ENCODE measurements at regions not wholly inside any gene's neighbourhood (a gene's known extent, or its start where the extent isn't known, plus 50 kb on each side); places are given as distances from the start of the nearest gene placed in this dataset.

DNA sequence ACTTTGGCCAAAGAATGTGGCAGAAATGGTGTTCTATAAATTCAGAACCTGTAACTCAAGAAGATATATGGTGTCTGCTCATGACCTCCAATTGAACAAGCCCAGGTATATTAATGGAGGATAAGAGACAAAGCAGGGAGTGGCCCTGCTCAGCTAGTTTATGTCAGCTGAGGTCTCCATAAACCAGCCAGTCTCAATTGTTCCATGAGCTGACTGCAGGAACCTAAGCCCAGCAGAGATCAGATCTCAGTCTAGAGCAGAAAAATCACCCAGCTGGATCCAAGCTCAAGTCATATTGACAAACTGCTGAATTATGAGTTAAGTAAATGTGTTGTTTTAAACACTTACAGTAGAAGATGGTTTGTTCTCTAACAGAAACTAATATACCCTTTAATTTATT lies 105.5 kb upstream of the SGCE start:
- no peak for ATAC-seq
- no peaks in the 10 kb centered on the region for H3K27me3 ChIP-seq (ENCODE audit: insufficient read depth, low read length)
- no peak for DNase-seq (ENCODE audit: low read depth, low spot score)
- H3K9me3 ChIP-seq (ENCODE audit: control insufficient read depth in 1 of 2, insufficient read depth in 1 of 2, low read depth in 1 of 2, low read length in 2 of 2) = no peaks in the 10 kb centered on the region
- CTCF ChIA-PET = interaction anchor here (1.0 kb wide), 1 partner anchor 486 kb away, joined by 3 read pairs; no protein-coding TSS in a partner anchor
- POLR2A ChIA-PET = no interaction called here
- intact Hi-C loops (cut with micrococcal nuclease) = no loop called here
- H3K4me3 ChIP-seq (replicated peaks in 1 of 2; ENCODE audit: low read depth in 1 of 2, low read length in 2 of 2) = no peak overlapping the region
- no peak overlapping the region for H3K9ac ChIP-seq (ENCODE audit: low read length)
- no peaks in the 10 kb centered on the region for H4K20me1 ChIP-seq (ENCODE audit: insufficient read depth)
- H3K9me2 ChIP-seq (ENCODE audit: insufficient read depth) = no peaks in the 10 kb centered on the region
- no peaks in the 10 kb centered on the region for H3K36me3 ChIP-seq (ENCODE audit: control insufficient read depth in 1 of 2, insufficient read depth in 2 of 2, low read length in 2 of 2)
- no peaks in the 10 kb centered on the region for H3K79me2 ChIP-seq (ENCODE audit: insufficient read depth, low read length)
- BruUV-seq (replicated peaks) = no TSS peak
- no peak for TF ChIP-seq RAD21 (IDR thresholded peaks at IDR 0.05; ENCODE audit: low read depth)
- TF ChIP-seq, protein P1, sequence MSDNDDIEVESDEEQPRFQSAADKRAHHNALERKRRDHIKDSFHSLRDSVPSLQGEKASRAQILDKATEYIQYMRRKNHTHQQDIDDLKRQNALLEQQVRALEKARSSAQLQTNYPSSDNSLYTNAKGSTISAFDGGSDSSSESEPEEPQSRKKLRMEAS (IDR thresholded peaks at IDR 0.05) = no peak
- TF ChIP-seq SP1 (IDR thresholded peaks at IDR 0.05; ENCODE audit: low read depth) = no peak
- TF ChIP-seq, protein P2, sequence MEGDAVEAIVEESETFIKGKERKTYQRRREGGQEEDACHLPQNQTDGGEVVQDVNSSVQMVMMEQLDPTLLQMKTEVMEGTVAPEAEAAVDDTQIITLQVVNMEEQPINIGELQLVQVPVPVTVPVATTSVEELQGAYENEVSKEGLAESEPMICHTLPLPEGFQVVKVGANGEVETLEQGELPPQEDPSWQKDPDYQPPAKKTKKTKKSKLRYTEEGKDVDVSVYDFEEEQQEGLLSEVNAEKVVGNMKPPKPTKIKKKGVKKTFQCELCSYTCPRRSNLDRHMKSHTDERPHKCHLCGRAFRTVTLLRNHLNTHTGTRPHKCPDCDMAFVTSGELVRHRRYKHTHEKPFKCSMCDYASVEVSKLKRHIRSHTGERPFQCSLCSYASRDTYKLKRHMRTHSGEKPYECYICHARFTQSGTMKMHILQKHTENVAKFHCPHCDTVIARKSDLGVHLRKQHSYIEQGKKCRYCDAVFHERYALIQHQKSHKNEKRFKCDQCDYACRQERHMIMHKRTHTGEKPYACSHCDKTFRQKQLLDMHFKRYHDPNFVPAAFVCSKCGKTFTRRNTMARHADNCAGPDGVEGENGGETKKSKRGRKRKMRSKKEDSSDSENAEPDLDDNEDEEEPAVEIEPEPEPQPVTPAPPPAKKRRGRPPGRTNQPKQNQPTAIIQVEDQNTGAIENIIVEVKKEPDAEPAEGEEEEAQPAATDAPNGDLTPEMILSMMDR (IDR thresholded peaks at IDR 0.05 in 2 of 3, conservative IDR thresholded peaks at IDR 0.05 in 1 of 3; ENCODE audit: borderline replicate concordance in 1 of 3, insufficient read depth in 1 of 3, low read depth in 2 of 3, low read length in 2 of 3) = no peak
- no peak for TF ChIP-seq ZNF274 (IDR thresholded peaks at IDR 0.05; ENCODE audit: low read depth, low read length)
- TF ChIP-seq SIN3A (IDR thresholded peaks at IDR 0.05; ENCODE audit: low read depth) = no peak
- TF ChIP-seq POLR2A (IDR thresholded peaks at IDR 0.05; ENCODE audit: borderline replicate concordance, extremely low read depth, insufficient read depth, insufficient read length) = no peak
- TF ChIP-seq CEBPB (IDR thresholded peaks at IDR 0.05; ENCODE audit: low read depth) = no peak
- TF ChIP-seq ELF1 (IDR thresholded peaks at IDR 0.05; ENCODE audit: borderline replicate concordance, low read depth) = no peak
- no peak overlapping the region for H3K4me2 ChIP-seq (ENCODE audit: low read length)
- H3K27ac ChIP-seq (ENCODE audit: low read depth, low read length) = no peak overlapping the region
- RAD21 ChIA-PET (ENCODE audit: low non-redundant PET in 1 of 2, low total read pairs in 2 of 2, uncharacterized antibody in 2 of 2, unreplicated experiment in 2 of 2) = no interaction called here
- H2AFZ ChIP-seq (ENCODE audit: low read depth, low read length, poor library complexity, severe bottlenecking) = peak overlapping the region; percentile 12
- H3K4me1 ChIP-seq (ENCODE audit: control insufficient read depth in 1 of 2, insufficient read depth in 2 of 2, low read length in 2 of 2) = no peaks in the 10 kb centered on the region

DNA sequence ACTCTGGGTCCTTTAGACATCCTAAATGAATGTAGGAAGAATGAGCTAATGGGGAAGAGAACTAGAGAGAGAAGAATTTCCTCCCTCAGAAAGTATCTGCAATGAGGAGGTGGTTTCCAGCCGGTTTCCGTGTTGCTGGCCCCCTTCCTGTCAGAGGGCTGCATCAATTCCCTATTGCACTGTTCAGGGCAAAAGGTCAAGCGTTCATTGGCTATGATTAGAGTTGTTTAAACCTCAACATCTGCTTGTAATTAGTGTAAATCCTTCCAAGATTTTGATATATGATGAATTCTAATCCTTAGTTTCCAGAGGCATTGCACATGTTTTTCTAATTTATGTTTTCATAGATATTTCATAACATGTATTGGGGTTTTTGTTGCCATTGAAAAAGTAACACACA lies 107.3 kb upstream of the SGCE start:
- Histone ChIP-seq H3K79me2 (ENCODE audit: insufficient read depth, low read length) (no peaks in the 10 kb centered on the region), H3K9me2 (ENCODE audit: insufficient read depth) (no peaks in the 10 kb centered on the region), H3K9me3 (ENCODE audit: control insufficient read depth in 1 of 2, insufficient read depth in 1 of 2, low read depth in 1 of 2, low read length in 2 of 2) (no peaks in the 10 kb centered on the region), H3K27ac (ENCODE audit: low read depth, low read length) (no peak overlapping the region), H3K4me3 (replicated peaks in 1 of 2; ENCODE audit: low read depth in 1 of 2, low read length in 2 of 2) (no peak overlapping the region), H4K20me1 (ENCODE audit: insufficient read depth) (no peaks in the 10 kb centered on the region), H2AFZ (ENCODE audit: low read depth, low read length, poor library complexity, severe bottlenecking) (no peak overlapping the region), H3K4me2 (ENCODE audit: low read length) (no peak overlapping the region), H3K4me1 (ENCODE audit: control insufficient read depth in 1 of 2, insufficient read depth in 2 of 2, low read length in 2 of 2) (no peaks in the 10 kb centered on the region), H3K27me3 (ENCODE audit: insufficient read depth, low read length) (no peaks in the 10 kb centered on the region), H3K9ac (ENCODE audit: low read length) (no peak overlapping the region), H3K36me3 (ENCODE audit: control insufficient read depth in 1 of 2, insufficient read depth in 2 of 2, low read length in 2 of 2) (no peaks in the 10 kb centered on the region)
- DNase-seq (ENCODE audit: low read depth, low spot score) (no peak), ATAC-seq (no peak)
- RAD21 ChIA-PET (ENCODE audit: low non-redundant PET in 1 of 2, low total read pairs in 2 of 2, uncharacterized antibody in 2 of 2, unreplicated experiment in 2 of 2) = no interaction called here
- CTCF ChIA-PET = no interaction called here
- intact Hi-C loops (cut with micrococcal nuclease) = no loop called here
- BruUV-seq (replicated peaks) = no TSS peak
- POLR2A ChIA-PET = no interaction called here
- TF ChIP-seq, protein P3, sequence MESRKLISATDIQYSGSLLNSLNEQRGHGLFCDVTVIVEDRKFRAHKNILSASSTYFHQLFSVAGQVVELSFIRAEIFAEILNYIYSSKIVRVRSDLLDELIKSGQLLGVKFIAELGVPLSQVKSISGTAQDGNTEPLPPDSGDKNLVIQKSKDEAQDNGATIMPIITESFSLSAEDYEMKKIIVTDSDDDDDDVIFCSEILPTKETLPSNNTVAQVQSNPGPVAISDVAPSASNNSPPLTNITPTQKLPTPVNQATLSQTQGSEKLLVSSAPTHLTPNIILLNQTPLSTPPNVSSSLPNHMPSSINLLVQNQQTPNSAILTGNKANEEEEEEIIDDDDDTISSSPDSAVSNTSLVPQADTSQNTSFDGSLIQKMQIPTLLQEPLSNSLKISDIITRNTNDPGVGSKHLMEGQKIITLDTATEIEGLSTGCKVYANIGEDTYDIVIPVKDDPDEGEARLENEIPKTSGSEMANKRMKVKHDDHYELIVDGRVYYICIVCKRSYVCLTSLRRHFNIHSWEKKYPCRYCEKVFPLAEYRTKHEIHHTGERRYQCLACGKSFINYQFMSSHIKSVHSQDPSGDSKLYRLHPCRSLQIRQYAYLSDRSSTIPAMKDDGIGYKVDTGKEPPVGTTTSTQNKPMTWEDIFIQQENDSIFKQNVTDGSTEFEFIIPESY (IDR thresholded peaks at IDR 0.05; ENCODE audit: extremely low read depth, insufficient replicate concordance, low read length) = no peak
- TF ChIP-seq, protein P4, sequence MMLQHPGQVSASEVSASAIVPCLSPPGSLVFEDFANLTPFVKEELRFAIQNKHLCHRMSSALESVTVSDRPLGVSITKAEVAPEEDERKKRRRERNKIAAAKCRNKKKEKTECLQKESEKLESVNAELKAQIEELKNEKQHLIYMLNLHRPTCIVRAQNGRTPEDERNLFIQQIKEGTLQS (IDR thresholded peaks at IDR 0.05) = no peak
- no peak for TF ChIP-seq SRF (IDR thresholded peaks at IDR 0.05; ENCODE audit: low read depth)
- no peak for TF ChIP-seq RAD21 (IDR thresholded peaks at IDR 0.05; ENCODE audit: low read depth)
- no peak for TF ChIP-seq EZH2 (IDR thresholded peaks at IDR 0.05)
- TF ChIP-seq, protein P5, sequence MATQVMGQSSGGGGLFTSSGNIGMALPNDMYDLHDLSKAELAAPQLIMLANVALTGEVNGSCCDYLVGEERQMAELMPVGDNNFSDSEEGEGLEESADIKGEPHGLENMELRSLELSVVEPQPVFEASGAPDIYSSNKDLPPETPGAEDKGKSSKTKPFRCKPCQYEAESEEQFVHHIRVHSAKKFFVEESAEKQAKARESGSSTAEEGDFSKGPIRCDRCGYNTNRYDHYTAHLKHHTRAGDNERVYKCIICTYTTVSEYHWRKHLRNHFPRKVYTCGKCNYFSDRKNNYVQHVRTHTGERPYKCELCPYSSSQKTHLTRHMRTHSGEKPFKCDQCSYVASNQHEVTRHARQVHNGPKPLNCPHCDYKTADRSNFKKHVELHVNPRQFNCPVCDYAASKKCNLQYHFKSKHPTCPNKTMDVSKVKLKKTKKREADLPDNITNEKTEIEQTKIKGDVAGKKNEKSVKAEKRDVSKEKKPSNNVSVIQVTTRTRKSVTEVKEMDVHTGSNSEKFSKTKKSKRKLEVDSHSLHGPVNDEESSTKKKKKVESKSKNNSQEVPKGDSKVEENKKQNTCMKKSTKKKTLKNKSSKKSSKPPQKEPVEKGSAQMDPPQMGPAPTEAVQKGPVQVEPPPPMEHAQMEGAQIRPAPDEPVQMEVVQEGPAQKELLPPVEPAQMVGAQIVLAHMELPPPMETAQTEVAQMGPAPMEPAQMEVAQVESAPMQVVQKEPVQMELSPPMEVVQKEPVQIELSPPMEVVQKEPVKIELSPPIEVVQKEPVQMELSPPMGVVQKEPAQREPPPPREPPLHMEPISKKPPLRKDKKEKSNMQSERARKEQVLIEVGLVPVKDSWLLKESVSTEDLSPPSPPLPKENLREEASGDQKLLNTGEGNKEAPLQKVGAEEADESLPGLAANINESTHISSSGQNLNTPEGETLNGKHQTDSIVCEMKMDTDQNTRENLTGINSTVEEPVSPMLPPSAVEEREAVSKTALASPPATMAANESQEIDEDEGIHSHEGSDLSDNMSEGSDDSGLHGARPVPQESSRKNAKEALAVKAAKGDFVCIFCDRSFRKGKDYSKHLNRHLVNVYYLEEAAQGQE (IDR thresholded peaks at IDR 0.05; ENCODE audit: low read depth) = no peak

Measured in HCT116 (cell line).